CD14-positive monocyte (primary cell): ENCODE measurements at regions not wholly inside any gene's neighbourhood (a gene's known extent, or its start where the extent isn't known, plus 50 kb on each side); places are given as distances from the start of the nearest gene placed in this dataset.

Experiments used
- DNase-seq, 3 donors: peaks; one replicate each; pipeline ENCODE4 v3.0.0-alpha.2; 2011 to 2022
- H2AFZ ChIP-seq: 2 replicates; pipeline ENCODE4 v1.6.0; 2012; ENCODE audit warnings: mild to moderate bottlenecking, low read depth, low read length, inconsistent platforms; ENCODE audit not compliant: insufficient read depth, poor library complexity, severe bottlenecking
- H3K27ac ChIP-seq, 2 donors: 1 replicate in 1 of 2; 2 replicates in 1 of 2; pipeline ENCODE4 v1.5.1; 2012 to 2013; ENCODE audit warnings: low read length in 2 of 2, control low read depth in 1 of 2, inconsistent platforms in 1 of 2, low read depth in 1 of 2, mild to moderate bottlenecking in 1 of 2
- H3K27me3 ChIP-seq, 2 donors: one replicate each; pipeline versions ENCODE4 v1.6.0 to v1.6.1; 2011 to 2013; ENCODE audit warnings: low read length in 2 of 2; ENCODE audit not compliant: control insufficient read depth in 2 of 2, insufficient read depth in 2 of 2
- H3K36me3 ChIP-seq, 2 donors: replicated peaks in 1 of 2; 1 replicate in 1 of 2; 2 replicates in 1 of 2; pipeline versions ENCODE4 v1.5.1 to v1.6.1; 2012 to 2013; ENCODE audit warnings: low read length in 2 of 2, control low read depth in 1 of 2, inconsistent platforms in 1 of 2, mild to moderate bottlenecking in 1 of 2; ENCODE audit not compliant: insufficient read depth in 2 of 2, control insufficient read depth in 1 of 2
- H3K4me1 ChIP-seq, 2 donors: 1 replicate in 1 of 2; 2 replicates in 1 of 2; pipeline versions ENCODE4 v1.5.1 to v1.6.1; 2012 to 2013; ENCODE audit warnings: low read length in 2 of 2, control low read depth in 1 of 2, inconsistent platforms in 1 of 2, mild to moderate bottlenecking in 1 of 2, moderate library complexity in 1 of 2; ENCODE audit not compliant: insufficient read depth in 2 of 2, control insufficient read depth in 1 of 2
- H3K4me2 ChIP-seq: replicated peaks from 2 replicates; pipeline ENCODE3; 2012; ENCODE audit warnings: low read length, moderate library complexity, mild to moderate bottlenecking; ENCODE audit not compliant: poor library complexity, severe bottlenecking; ENCODE audit errors: extremely low read depth
- H3K4me3 ChIP-seq, 3 experiments: fragments of 200-600 bp in 1 of 3; sonication (generic) in 1 of 3; replicated peaks in 1 of 3; 1 replicate in 2 of 3; 2 replicates in 1 of 3; pipeline ENCODE4 v1.5.1; 2011 to 2013; ENCODE audit warnings: low read length in 3 of 3, mild to moderate bottlenecking in 3 of 3, control low read depth in 2 of 3, low read depth in 2 of 3, inconsistent platforms in 1 of 3, moderate library complexity in 1 of 3
- H3K79me2 ChIP-seq: 2 replicates; pipeline ENCODE4 v1.6.0; 2012; ENCODE audit warnings: mild to moderate bottlenecking, control low read depth, inconsistent platforms, low read length, moderate library complexity; ENCODE audit not compliant: insufficient read depth
- H3K9ac ChIP-seq: 2 replicates; pipeline ENCODE4 v1.6.0; 2017; ENCODE audit warnings: low read length, mild to moderate bottlenecking; ENCODE audit not compliant: insufficient read depth, poor library complexity, severe bottlenecking
- H3K9me3 ChIP-seq, 2 donors: replicated peaks in 1 of 2; 1 replicate in 1 of 2; 2 replicates in 1 of 2; pipeline versions ENCODE4 v1.5.1 to v1.6.1; 2012 to 2013; ENCODE audit warnings: low read length in 2 of 2, control low read depth in 1 of 2; ENCODE audit not compliant: control insufficient read depth in 1 of 2, insufficient read depth in 1 of 2
- H4K20me1 ChIP-seq: 2 replicates; pipeline ENCODE4 v1.6.0; 2012; ENCODE audit warnings: mild to moderate bottlenecking, low read length, control low read depth, moderate library complexity; ENCODE audit not compliant: insufficient read depth
- H3K27ac Mint-ChIP-seq, 7 donors: one replicate each; pipeline ENCODE4 v1.8.0; 2020; ENCODE audit warnings: mild to moderate bottlenecking in 7 of 7, mixed read lengths in 7 of 7, moderate library complexity in 6 of 7, inconsistent platforms in 2 of 7
- H3K27me3 Mint-ChIP-seq, 3 donors: one replicate each; pipeline ENCODE4 v1.8.0; 2021 to 2022; ENCODE audit warnings: low read depth in 3 of 3, mild to moderate bottlenecking in 3 of 3, mixed read lengths in 3 of 3, moderate library complexity in 3 of 3, inconsistent platforms in 1 of 3
- H3K36me3 Mint-ChIP-seq, 2 donors: one replicate each; pipeline ENCODE4 v1.8.0; 2020; ENCODE audit warnings: mixed read lengths in 2 of 2, inconsistent platforms in 1 of 2, mild to moderate bottlenecking in 1 of 2
- H3K4me1 Mint-ChIP-seq: one replicate; pipeline ENCODE4 v1.8.0; 2020; ENCODE audit warnings: mild to moderate bottlenecking, mixed read lengths
- H3K4me3 Mint-ChIP-seq, 2 donors: one replicate each; pipeline ENCODE4 v1.8.0; 2020; ENCODE audit warnings: mild to moderate bottlenecking in 2 of 2, mixed read lengths in 2 of 2, moderate library complexity in 1 of 2
- H3K9me3 Mint-ChIP-seq, 7 donors: one replicate each; pipeline ENCODE4 v1.8.0; 2020 to 2022; ENCODE audit warnings: mixed read lengths in 7 of 7, mild to moderate bottlenecking in 6 of 7, moderate library complexity in 6 of 7, inconsistent platforms in 2 of 7
- CTCF ChIP-seq: fragments of 200-600 bp; IDR thresholded peaks from one replicate; pipeline ENCODE4 v1.8.0; 2022; ENCODE audit warnings: antibody characterized with exemption, mild to moderate bottlenecking
- WGBS: methylation state at CpG from one replicate; pipeline ENCODE4 v1.1.5; 2013; ENCODE audit warnings: missing lambda C conversion rate; ENCODE audit not compliant: insufficient coverage; 5-methylcytosine and 5-hydroxymethylcytosine counted together
- intact Hi-C, 2 donors: fragments of 100-400 bp; cut with micrococcal nuclease; formaldehyde crosslinking; loops; one replicate each; pipeline versions ENCODE4 v1.15.0 to v1.15.1; 2023

GRCh38 chr9:25948182-25948581 is 269.9 kb upstream of the TUSC1 start:
- Histone ChIP-seq H3K79me2 (no peaks in the 10 kb centered on the region), H3K27ac (no peak overlapping the region), H3K9me3 (peaks cover 13 to 15% of the 10 kb centered on the region in 2 donors), H3K36me3 (no peaks in the 10 kb centered on the region), H3K9ac (no peak overlapping the region), H3K27me3 (no peaks in the 10 kb centered on the region), H3K4me3 (no peak overlapping the region), H2AFZ (no peak overlapping the region), H4K20me1 (no peaks in the 10 kb centered on the region), H3K4me2 (no peak overlapping the region), H3K4me1 (no peaks in the 10 kb centered on the region)
- Mint-ChIP-seq H3K9me3 (peaks cover 4 to 21% (median 9%) of the 10 kb centered on the region in 7 donors), H3K4me3 (no peak overlapping the region), H3K27ac (no peak overlapping the region), H3K36me3 (no peaks in the 10 kb centered on the region), H3K4me1 (no peaks in the 10 kb centered on the region), H3K27me3 (no peaks in the 10 kb centered on the region)
- TF ChIP-seq CTCF = no peak
- DNase-seq = no peak
- intact Hi-C loops = no loop called here

- Histone ChIP-seq H3K4me1 (no peaks in the 10 kb centered on the region), H3K36me3 (no peaks in the 10 kb centered on the region), H3K9me3 (no peaks in the 10 kb centered on the region), H4K20me1 (no peaks in the 10 kb centered on the region), H3K4me3 (no peak overlapping the region), H2AFZ (no peak overlapping the region), H3K27me3 (no peaks in the 10 kb centered on the region), H3K4me2 (no peak overlapping the region), H3K27ac (no peak overlapping the region), H3K9ac (no peak overlapping the region), H3K79me2 (no peaks in the 10 kb centered on the region)
- Mint-ChIP-seq H3K27me3 (no peaks in the 10 kb centered on the region), H3K4me1 (no peaks in the 10 kb centered on the region), H3K4me3 (no peak overlapping the region), H3K27ac (no peak overlapping the region), H3K9me3 (peaks cover 0 to 4% (median 2%) of the 10 kb centered on the region in 7 donors), H3K36me3 (no peaks in the 10 kb centered on the region)
- no peak for TF ChIP-seq CTCF
- intact Hi-C loops = no loop called here
- no CpG with 5 or more reads among the region's 1 CpG for WGBS
- no peak for DNase-seq
Observed at GRCh38 chr9:25939126-25939525, 260.9 kb upstream of the TUSC1 start.
